ENCODE measurements at regions not wholly inside any gene's neighbourhood (a gene's known extent, or its start where the extent isn't known, plus 50 kb on each side); places are given as distances from the start of the nearest gene placed in this dataset.

GRCh38 chr2:120596191-120596811, 139.4 kb upstream of the GLI2 start:
- FAIRE-seq: no peak

DNA sequence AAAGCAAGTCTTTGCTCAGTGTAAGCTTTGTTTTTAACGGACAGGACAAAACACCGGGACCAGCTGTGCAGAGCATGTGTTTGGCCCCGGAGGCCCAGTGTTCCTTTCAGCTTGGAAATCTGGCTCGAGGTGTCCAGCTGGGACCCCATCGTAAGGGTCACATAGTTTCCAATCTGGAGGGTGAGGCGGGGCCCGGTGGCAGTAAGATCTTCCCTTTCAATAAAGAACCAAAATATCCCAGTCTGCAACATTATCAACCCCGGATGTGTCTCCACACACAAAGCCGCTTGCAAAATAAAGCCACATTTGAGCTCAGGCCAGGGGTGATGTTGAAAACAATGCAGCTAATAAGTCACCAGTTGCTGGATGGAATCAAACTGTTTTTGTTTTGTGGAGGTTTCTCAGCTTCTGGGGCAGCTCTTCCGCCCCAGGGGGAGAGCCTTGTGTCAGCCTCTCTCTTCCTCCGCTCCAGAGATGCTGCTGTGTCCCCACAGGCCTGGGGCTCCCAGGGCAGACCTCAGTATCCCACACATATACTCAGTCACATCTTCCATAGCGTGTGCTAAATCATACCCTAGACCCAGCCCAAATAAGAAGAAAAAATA, 138.6 kb upstream of the GLI2 start:
- no peak for FAIRE-seq

GRCh38 chr2:120597595-120598193, 138.0 kb upstream of the GLI2 start:
- FAIRE-seq: no peak

- no peak for FAIRE-seq
Observed at GRCh38 chr2:120598416-120598815, 137.3 kb upstream of the GLI2 start.

GRCh38 chr2:120599072-120599471, 136.6 kb upstream of the GLI2 start:
- FAIRE-seq: no peak

DNA sequence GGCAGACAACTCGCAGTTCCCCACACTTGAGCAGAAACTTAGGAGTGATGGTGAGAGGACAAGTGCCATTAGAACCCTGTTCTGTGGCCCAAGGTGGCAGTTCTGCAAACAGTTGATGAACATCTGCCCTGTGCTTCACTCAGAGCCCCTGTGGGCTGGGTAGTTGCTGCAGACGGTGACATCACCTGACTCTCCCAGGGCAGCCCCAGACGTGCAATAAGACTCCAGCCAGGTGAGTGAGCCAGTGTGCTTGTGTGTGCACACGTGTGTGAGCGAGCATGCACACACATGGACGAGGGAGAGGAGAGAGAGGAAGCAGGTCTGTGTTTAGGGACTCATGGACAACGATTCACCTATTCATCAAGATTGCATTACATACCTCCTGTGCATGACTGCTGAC, 136.0 kb upstream of the GLI2 start:
- no peak for FAIRE-seq

- FAIRE-seq: no peak
Observed at GRCh38 chr2:120600335-120600734, 135.3 kb upstream of the GLI2 start.

DNA sequence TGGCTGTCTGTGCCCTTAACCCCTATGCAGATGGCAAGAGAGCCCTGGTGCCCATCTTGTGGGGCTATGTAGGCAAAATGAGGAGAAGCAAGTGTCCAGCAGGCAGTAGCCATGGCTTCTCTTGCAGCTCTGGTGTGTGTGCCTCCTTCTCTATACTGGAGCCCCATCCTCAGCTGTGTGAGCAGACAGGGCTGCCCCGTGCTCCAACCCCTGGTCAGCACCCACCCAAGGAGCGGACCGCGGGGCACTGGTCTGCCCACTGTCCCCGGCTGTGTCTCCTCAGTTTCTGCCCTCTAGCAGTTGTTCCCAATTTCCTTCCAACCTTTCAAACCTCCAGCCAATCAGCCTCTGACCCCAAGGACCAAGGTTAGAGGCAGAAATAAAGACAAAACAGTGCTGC, 134.9 kb upstream of the GLI2 start:
- no peak for FAIRE-seq

- no peak for FAIRE-seq
Observed at GRCh38 chr2:120601566-120601965, 134.1 kb upstream of the GLI2 start.

- no peak for FAIRE-seq
Observed at GRCh38 chr2:120602251-120602650, 133.4 kb upstream of the GLI2 start.

GRCh38 chr2:120604767-120605166, 130.9 kb upstream of the GLI2 start:
- no peak for FAIRE-seq

GRCh38 chr2:120605231-120605935, 130.3 kb upstream of the GLI2 start:
- no peak for FAIRE-seq

DNA sequence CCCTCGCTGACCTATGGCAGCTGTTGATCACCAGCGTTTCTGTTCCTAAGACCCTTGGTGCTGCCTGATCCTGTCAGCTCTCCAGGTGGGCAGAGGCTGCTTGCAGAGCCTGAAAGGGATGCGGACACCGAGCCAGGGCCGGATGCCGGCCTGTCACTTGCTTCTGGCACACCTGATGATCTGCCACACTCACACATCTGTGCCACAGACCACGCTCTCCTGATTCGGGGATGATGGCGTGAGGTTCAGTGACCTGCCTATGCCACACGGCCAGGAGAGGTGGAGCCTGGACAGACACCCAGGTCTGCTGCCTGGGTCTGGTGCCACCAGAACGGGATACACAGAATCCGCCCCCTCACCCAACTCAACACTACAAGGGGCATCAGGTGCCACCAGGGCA, 129.4 kb upstream of the GLI2 start:
- FAIRE-seq: no peak

GRCh38 chr2:120606931-120607330, 128.7 kb upstream of the GLI2 start:
- no peak for FAIRE-seq

GRCh38 chr2:120607506-120607905, 128.2 kb upstream of the GLI2 start:
- FAIRE-seq: no peak

- FAIRE-seq: no peak
Observed at GRCh38 chr2:120607996-120608395, 127.7 kb upstream of the GLI2 start.

- FAIRE-seq: no peak
Observed at GRCh38 chr2:120609826-120610395, 125.8 kb upstream of the GLI2 start.

- no peak for FAIRE-seq
Observed at GRCh38 chr2:120611016-120611415, 124.7 kb upstream of the GLI2 start.

- FAIRE-seq: no peak
Observed at GRCh38 chr2:120611961-120612360, 123.7 kb upstream of the GLI2 start.

GRCh38 chr2:120612471-120612870, 123.2 kb upstream of the GLI2 start:
- no peak for FAIRE-seq

- no peak for FAIRE-seq
Observed at GRCh38 chr2:120612931-120613330, 122.7 kb upstream of the GLI2 start.

GRCh38 chr2:120613742-120614571, 121.7 kb upstream of the GLI2 start:
- FAIRE-seq: no peak

GRCh38 chr2:120614901-120615300, 120.8 kb upstream of the GLI2 start:
- FAIRE-seq: no peak
